ENCODE measurements at regions not wholly inside any gene's neighbourhood (a gene's known extent, or its start where the extent isn't known, plus 50 kb on each side); places are given as distances from the start of the nearest gene placed in this dataset.

DNA sequence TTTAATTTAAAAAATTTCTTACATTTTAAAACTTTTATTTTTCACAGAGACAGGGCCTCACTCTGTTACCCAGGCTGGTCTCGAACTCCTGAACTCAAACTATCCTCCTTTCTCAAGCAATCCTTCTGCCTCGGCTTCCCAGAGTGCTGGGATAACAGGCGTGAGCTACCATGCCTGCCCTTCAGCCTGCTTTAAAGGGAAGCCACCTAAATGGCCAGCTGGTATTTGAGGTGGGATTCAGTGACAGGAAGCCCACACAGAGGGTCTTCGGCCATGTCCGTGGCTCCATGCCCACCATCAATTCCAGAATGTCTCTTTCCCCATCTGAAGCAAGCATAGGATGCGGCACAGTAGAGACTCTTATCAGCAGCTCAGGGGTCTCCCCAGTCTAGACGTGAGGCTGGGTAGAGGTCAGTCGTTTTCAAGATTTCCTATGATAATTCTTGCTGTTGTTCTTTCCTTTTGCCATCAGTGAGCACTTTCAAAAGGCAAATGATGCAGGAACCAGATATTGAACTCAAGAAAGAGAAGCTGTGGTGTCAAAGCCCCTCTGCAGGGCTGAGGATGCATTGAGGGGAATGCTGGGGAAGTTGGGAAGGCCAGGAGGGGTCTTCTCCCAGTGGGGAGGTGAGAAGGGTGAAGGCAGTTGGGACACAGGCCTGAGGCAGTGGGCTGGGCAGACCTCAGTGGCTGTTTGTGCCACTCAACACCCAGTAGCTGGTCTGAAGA is 291.5 kb upstream of the IGFBP3 start:
- Histone ChIP-seq H3K4me3 (ENCODE audit: low read length in 2 of 2) (no peak overlapping the region), H3K27me3 (ENCODE audit: insufficient read depth, low read length) (no peaks in the 10 kb centered on the region), H3K9me3 (ENCODE audit: control insufficient read depth in 1 of 2, low read length in 2 of 2) (no peaks in the 10 kb centered on the region), H3K36me3 (ENCODE audit: insufficient read depth, low read length) (no peaks in the 10 kb centered on the region), H3K27ac (ENCODE audit: low read depth, low read length) (no peak overlapping the region), H3K4me1 (ENCODE audit: insufficient read depth, low read length) (no peaks in the 10 kb centered on the region)
- CTCF ChIA-PET (ENCODE audit: partially characterized antibody): no interaction called here
- Mint-ChIP-seq H3K27me3 (peaks cover 0 to 3% of the 10 kb centered on the region in 2 donors), H3K27ac (no peak overlapping the region), H3K9me3 (peaks cover 0 to 5% (median 1%) of the 10 kb centered on the region in 8 donors), H3K4me3 (no peak overlapping the region), H3K36me3 (no peaks in the 10 kb centered on the region), H3K4me1 (peaks cover 0 to 1% (median 0%) of the 10 kb centered on the region in 4 donors)
- POLR2A ChIA-PET (ENCODE audit: partially characterized antibody): no interaction called here
- intact Hi-C loops (cut with micrococcal nuclease): no loop called here
- DNase-seq: no peak

DNA sequence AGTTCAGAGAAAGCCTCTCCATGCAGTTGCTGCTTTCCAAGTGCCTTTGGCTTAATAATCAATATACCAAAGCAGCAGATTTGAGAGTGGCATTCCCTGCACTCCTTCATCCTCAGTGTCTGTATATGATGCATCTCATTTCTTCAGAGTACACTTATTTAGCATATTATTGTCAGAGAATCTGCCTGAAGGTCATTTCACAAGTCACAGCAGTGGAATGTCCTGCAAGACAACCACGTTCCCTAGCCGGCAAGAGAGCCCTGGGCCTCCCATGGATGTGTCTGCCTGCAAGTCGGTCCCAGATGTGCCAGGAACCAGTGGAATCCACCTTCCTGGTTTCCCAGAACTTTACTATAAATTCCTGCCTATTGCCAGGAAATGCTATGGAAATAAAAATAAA is 289.4 kb upstream of the IGFBP3 start:
- DNase-seq: no peak
- peaks cover 0 to 3% of the 10 kb centered on the region in 2 donors for H3K27me3 Mint-ChIP-seq
- Histone ChIP-seq H3K27me3 (ENCODE audit: insufficient read depth, low read length) (no peaks in the 10 kb centered on the region), H3K4me3 (ENCODE audit: low read length in 2 of 2) (no peak overlapping the region), H3K27ac (ENCODE audit: low read depth, low read length) (no peak overlapping the region), H3K36me3 (ENCODE audit: insufficient read depth, low read length) (no peaks in the 10 kb centered on the region), H3K9me3 (ENCODE audit: control insufficient read depth in 1 of 2, low read length in 2 of 2) (no peaks in the 10 kb centered on the region), H3K4me1 (ENCODE audit: insufficient read depth, low read length) (no peaks in the 10 kb centered on the region)
- CTCF ChIA-PET (ENCODE audit: partially characterized antibody): no interaction called here
- no peak overlapping the region for H3K27ac Mint-ChIP-seq
- H3K9me3 Mint-ChIP-seq: peaks cover 0 to 6% (median 1%) of the 10 kb centered on the region in 8 donors
- intact Hi-C loops (cut with micrococcal nuclease): no loop called here
- no peak overlapping the region for H3K4me3 Mint-ChIP-seq
- POLR2A ChIA-PET (ENCODE audit: partially characterized antibody): no interaction called here
- peaks cover 0 to 10% (median 5%) of the 10 kb centered on the region in 4 donors for H3K4me1 Mint-ChIP-seq
- H3K36me3 Mint-ChIP-seq: no peaks in the 10 kb centered on the region

DNA sequence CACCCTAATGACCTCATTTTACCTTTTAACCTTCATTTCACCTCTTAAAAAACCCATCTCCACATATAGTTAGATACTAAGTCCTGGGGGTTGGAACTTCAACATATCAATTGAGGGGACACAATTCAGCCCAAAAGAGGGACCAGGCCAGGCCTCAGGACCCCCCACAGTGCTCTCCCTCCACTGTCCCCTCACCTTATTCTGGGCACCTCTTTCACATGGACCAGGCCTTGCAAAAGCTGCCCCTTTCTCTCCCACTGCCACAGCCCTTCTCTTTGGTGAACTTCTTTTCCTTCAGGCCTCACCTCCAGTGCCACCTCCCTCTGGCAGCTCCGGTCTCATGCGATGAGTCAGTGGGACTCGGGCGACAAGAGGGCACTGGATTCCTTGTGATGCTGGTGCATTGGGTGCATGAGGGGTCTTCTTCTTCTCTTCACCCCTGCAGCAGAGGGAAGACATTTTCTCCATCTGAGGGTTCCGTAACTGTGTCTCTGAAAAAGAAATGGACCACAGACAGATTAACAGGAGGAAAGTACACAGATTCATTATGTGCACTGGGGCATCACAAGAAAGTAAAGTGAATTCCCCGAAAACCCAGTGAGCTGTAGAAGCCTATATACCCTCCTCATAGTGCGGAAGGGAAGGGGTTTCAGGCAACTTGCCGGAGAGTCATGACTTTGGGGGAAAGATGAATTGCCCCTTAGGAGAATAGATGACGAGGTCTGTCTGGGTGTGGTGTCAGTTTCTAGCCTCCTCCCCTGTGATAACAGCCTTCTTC is 288.7 kb upstream of the IGFBP3 start:
- no peaks in the 10 kb centered on the region for H3K27me3 ChIP-seq (ENCODE audit: insufficient read depth, low read length)
- DNase-seq: no peak
- no peaks in the 10 kb centered on the region for H3K9me3 ChIP-seq (ENCODE audit: control insufficient read depth in 1 of 2, low read length in 2 of 2)
- no peak overlapping the region for H3K27ac ChIP-seq (ENCODE audit: low read depth, low read length)
- ChIA-PET CTCF (ENCODE audit: partially characterized antibody) (no interaction called here), POLR2A (ENCODE audit: partially characterized antibody) (no interaction called here)
- no peaks in the 10 kb centered on the region for H3K36me3 ChIP-seq (ENCODE audit: insufficient read depth, low read length)
- H3K9me3 Mint-ChIP-seq: peaks cover 0 to 4% (median 0%) of the 10 kb centered on the region in 8 donors
- no peaks in the 10 kb centered on the region for H3K4me1 ChIP-seq (ENCODE audit: insufficient read depth, low read length)
- no peak overlapping the region for H3K27ac Mint-ChIP-seq
- H3K4me3 Mint-ChIP-seq: no peak overlapping the region
- H3K4me1 Mint-ChIP-seq: peaks cover 0 to 12% (median 5%) of the 10 kb centered on the region in 4 donors
- no peaks in the 10 kb centered on the region for H3K36me3 Mint-ChIP-seq
- H3K27me3 Mint-ChIP-seq: peaks cover 0 to 3% of the 10 kb centered on the region in 2 donors
- intact Hi-C loops (cut with micrococcal nuclease): no loop called here
- no peak overlapping the region for H3K4me3 ChIP-seq (ENCODE audit: low read length in 2 of 2)

DNA sequence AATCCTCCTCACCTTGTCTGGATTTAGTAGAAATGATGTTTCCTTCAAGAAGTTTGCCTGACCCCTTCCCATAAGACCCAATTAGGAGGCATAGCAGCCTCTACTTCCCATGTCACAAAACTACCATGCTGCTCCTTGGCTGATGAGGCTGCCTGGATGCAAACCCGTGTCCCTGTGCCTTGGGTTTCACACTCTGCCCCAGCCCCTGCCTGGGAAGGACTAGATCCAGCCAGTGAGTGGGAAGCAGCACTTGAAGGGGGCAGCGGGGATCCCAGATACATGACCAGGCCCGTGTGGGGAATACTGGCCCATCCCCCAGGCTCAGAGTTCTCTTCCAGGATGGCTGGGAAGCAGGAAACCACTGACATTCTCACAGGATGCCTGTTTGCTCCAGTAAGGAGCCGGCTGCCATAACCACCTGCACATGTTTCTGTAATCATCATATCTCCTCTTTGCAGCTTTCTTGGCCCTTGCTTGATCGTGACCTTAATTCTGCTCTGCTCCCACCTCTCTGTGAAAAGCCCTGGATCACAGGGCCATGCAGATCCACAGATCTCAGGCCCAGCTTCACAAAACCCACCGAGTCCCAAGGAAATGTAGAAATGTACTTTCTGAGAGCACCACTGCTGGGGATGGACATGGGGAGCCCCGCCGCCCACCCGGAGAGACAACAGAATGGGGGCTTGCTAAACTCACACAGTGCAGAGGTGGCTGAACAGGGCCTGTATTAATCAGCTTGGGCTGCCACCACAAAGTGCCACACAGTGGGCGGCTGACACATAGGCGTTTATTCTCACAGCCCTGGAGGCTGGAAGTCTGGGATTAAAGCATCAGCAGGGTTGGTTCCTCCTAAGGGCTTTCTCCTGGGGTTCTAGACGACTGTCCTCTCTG is 287.8 kb upstream of the IGFBP3 start:
- Mint-ChIP-seq H3K27ac (no peak overlapping the region), H3K4me3 (no peak overlapping the region), H3K9me3 (peaks cover 0 to 4% (median 0%) of the 10 kb centered on the region in 8 donors), H3K27me3 (peaks cover 0 to 3% of the 10 kb centered on the region in 2 donors), H3K4me1 (peaks cover 0 to 12% (median 5%) of the 10 kb centered on the region in 4 donors), H3K36me3 (no peaks in the 10 kb centered on the region)
- Histone ChIP-seq H3K36me3 (ENCODE audit: insufficient read depth, low read length) (no peaks in the 10 kb centered on the region), H3K27me3 (ENCODE audit: insufficient read depth, low read length) (no peaks in the 10 kb centered on the region), H3K4me3 (ENCODE audit: low read length in 2 of 2) (no peak overlapping the region), H3K4me1 (ENCODE audit: insufficient read depth, low read length) (no peaks in the 10 kb centered on the region), H3K27ac (ENCODE audit: low read depth, low read length) (no peak overlapping the region), H3K9me3 (ENCODE audit: control insufficient read depth in 1 of 2, low read length in 2 of 2) (no peaks in the 10 kb centered on the region)
- DNase-seq: no peak
- CTCF ChIA-PET (ENCODE audit: partially characterized antibody): no interaction called here
- intact Hi-C loops (cut with micrococcal nuclease): no loop called here
- POLR2A ChIA-PET (ENCODE audit: partially characterized antibody): no interaction called here

DNA sequence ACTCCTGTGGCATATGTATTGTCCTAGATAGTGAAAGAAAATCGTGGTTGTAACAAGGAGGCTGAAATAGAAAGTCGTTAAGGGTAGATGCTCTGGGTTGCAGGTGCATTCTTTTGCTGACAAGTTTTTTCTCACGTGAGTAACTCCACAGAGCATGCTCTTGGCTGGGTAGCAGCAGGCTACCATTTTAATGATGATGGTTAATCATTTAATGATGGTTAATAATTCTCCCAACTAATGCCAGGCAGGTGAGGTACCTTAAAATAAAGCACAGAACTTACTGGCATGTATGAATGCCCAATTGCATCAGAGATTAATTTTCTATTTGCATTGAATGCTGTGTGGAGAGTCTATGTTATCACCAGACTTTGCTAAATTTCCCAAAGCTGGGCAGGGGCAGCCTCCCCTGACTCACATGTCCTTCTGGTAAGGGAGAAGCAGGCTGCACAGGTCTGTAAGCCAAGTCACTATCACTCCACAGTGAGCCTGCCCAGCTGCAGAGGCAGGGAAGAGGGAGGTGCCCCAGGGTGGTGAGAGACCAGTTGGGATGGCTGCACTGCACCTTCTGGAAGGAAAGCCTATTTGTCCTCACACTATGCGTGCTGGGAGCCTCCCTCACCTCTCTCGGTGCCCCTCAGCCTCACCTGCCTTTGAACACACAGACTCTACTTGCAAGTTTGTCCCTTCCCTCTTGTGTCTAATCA is 287.0 kb upstream of the IGFBP3 start:
- Mint-ChIP-seq H3K27me3 (peaks cover 0 to 3% of the 10 kb centered on the region in 2 donors), H3K36me3 (no peaks in the 10 kb centered on the region), H3K9me3 (peaks cover 0 to 4% (median 0%) of the 10 kb centered on the region in 8 donors), H3K27ac (no peak overlapping the region), H3K4me3 (no peak overlapping the region), H3K4me1 (peaks cover 0 to 12% (median 5%) of the 10 kb centered on the region in 4 donors)
- no peaks in the 10 kb centered on the region for H3K9me3 ChIP-seq (ENCODE audit: control insufficient read depth in 1 of 2, low read length in 2 of 2)
- no peaks in the 10 kb centered on the region for H3K4me1 ChIP-seq (ENCODE audit: insufficient read depth, low read length)
- CTCF ChIA-PET (ENCODE audit: partially characterized antibody): no interaction called here
- POLR2A ChIA-PET (ENCODE audit: partially characterized antibody): no interaction called here
- DNase-seq: no peak
- no peaks in the 10 kb centered on the region for H3K36me3 ChIP-seq (ENCODE audit: insufficient read depth, low read length)
- no peak overlapping the region for H3K27ac ChIP-seq (ENCODE audit: low read depth, low read length)
- no peaks in the 10 kb centered on the region for H3K27me3 ChIP-seq (ENCODE audit: insufficient read depth, low read length)
- intact Hi-C loops (cut with micrococcal nuclease): no loop called here
- no peak overlapping the region for H3K4me3 ChIP-seq (ENCODE audit: low read length in 2 of 2)

DNA sequence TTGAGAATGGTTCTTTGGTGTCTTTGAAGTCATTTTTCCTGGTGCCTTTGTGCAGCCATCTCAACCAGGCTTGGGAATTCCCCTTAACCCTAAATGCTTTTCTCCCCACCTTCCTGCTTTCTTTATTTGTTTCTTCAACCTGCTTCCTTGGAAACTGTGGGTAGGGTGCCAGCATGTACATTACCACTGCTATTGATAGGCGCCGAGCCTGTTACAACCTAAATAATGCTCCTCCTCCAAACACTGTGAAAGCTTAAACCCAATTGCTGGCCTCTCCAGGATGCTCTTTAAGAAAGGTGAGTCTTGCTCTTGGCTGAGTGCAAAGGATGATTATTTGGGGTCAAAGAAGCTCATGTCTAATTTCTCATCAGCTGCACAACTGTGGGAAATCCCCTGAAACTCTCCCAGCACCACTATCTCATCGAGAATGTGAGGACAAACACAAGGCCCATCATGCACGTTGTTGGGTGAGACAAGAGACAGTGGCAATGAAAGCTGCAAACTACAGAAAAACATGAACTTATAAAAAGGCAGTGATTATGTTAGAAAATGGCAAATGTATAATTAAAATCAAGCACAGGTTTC is 285.5 kb upstream of the IGFBP3 start:
- H3K9me3 ChIP-seq (ENCODE audit: control insufficient read depth in 1 of 2, low read length in 2 of 2): no peaks in the 10 kb centered on the region
- H3K27ac Mint-ChIP-seq: no peak overlapping the region
- intact Hi-C loops (cut with micrococcal nuclease): no loop called here

More for the DNA sequence above, 285.5 kb upstream of the IGFBP3 start:
- Histone ChIP-seq H3K27ac (ENCODE audit: low read depth, low read length) (no peak overlapping the region), H3K36me3 (ENCODE audit: insufficient read depth, low read length) (no peaks in the 10 kb centered on the region), H3K4me3 (ENCODE audit: low read length in 2 of 2) (no peak overlapping the region), H3K4me1 (ENCODE audit: insufficient read depth, low read length) (no peaks in the 10 kb centered on the region), H3K27me3 (ENCODE audit: insufficient read depth, low read length) (no peaks in the 10 kb centered on the region)
- ChIA-PET POLR2A (ENCODE audit: partially characterized antibody) (no interaction called here), CTCF (ENCODE audit: partially characterized antibody) (no interaction called here)
- Mint-ChIP-seq H3K36me3 (no peaks in the 10 kb centered on the region), H3K9me3 (peaks cover 0 to 4% (median 0%) of the 10 kb centered on the region in 8 donors), H3K4me3 (no peak overlapping the region), H3K4me1 (peaks cover 0 to 12% (median 5%) of the 10 kb centered on the region in 4 donors), H3K27me3 (no peaks in the 10 kb centered on the region)
- DNase-seq: no peak
